GM19328 (cell line): ENCODE measurements at regions not wholly inside any gene's neighbourhood (a gene's known extent, or its start where the extent isn't known, plus 50 kb on each side); places are given as distances from the start of the nearest gene placed in this dataset.

Source experiments
- ATAC-seq: cut with Tn5 transposase; IDR thresholded peaks from one replicate; pipeline ENCODE4 v1.9.1; 2021; ENCODE audit warnings: mild to moderate bottlenecking, moderate library complexity; ENCODE audit not compliant: unreplicated experiment

- no peak for ATAC-seq
Measured at GRCh38 chr10:21269289-21269688, 256.2 kb downstream of the SKIDA1 start.

- no peak for ATAC-seq
Measured at GRCh38 chr10:21265622-21266021, 259.9 kb downstream of the SKIDA1 start.

GRCh38 chr10:21264271-21264670 is 261.2 kb downstream of the SKIDA1 start:
- ATAC-seq: no peak

GRCh38 chr10:21263839-21264238 is 261.6 kb downstream of the SKIDA1 start:
- no peak for ATAC-seq

DNA sequence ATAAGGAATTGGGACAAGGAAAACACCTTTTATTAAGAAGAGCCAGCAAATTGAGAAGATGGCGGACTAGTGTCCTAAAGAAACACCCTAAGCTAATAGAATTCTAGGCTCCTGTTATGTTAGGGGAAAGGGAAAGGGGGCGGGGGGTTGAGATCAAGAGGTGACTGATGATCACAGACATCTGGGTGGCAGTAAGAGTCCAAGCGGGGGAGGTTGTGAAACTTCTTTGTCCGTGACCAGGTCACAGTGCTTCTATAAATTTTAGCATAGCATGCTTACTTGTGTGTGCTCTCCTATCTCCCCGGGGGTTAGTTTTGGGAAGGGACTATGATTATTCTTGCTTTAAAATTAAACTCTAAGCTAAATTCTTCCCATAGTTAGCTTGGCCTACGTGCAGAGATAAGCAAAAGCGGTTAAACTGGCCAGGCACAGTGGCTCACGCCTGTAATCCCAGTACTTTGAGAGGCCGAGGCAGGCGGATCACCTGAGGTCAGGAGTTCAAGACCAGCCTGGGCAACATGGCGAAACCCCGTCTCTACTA is 262.1 kb downstream of the SKIDA1 start:
- ATAC-seq: no peak

DNA sequence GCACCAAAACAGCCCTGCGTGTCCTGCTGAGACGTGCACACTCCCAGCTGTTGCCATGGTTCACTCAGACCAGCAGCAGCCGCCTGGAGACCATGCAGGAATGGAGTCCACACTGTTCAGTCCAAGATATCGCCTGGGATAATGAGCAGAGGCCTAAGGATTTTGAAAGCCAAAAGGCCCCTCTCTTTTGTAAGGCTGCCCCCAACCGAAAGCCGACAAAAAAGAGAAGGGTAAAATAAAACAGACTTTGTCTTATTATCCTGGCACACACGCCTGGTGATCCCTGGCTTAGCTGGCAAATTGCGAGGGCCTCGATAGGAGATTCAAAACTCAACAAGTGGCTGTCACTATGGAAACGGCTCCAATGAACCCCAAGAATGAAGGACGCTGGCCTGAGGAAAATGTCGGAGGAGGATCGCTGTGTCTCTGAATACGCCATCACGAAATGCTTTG is 263.6 kb downstream of the SKIDA1 start:
- ATAC-seq: no peak

GRCh38 chr10:21260506-21261149 is 264.9 kb downstream of the SKIDA1 start:
- no peak for ATAC-seq

- ATAC-seq: no peak
Measured at GRCh38 chr10:21260066-21260465, 265.4 kb downstream of the SKIDA1 start.

DNA sequence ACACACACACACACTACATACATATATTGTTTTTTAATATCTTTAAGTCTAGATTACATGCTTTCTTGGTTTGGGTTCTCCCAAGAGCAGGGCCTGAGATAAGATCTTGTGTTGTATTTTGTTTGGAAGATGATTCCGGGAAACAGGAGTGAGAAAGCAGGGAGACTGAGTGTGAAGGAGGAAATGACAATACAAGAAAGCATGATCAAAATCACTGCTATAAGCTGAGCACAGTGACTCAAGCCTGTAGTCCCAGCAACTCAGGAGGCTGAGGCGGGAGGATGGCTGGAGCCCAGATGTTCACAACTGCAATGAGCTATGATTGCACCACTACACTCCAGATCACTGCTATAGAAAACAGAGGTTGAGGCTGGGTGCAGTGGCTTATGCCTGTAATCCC is 267.6 kb downstream of the SKIDA1 start:
- ATAC-seq: no peak

DNA sequence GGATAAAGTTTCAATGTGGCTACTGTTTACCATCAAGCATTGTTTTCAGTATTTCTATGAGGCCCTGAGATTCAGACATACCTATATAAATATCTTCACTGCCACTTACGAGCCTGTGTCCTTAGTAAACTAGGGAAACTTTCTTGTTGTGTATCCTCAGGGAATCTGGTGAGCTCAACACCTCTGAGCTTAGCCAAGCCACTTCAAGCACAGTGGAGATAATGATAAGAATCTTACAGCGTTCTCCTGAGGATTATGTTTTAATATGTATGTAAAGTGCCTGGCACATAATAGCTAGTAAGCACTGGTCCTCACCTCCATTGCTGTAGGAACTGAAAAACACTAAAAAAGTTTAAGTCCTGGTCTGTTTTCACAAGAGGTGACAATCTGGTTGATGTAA is 268.3 kb downstream of the SKIDA1 start:
- no peak for ATAC-seq

DNA sequence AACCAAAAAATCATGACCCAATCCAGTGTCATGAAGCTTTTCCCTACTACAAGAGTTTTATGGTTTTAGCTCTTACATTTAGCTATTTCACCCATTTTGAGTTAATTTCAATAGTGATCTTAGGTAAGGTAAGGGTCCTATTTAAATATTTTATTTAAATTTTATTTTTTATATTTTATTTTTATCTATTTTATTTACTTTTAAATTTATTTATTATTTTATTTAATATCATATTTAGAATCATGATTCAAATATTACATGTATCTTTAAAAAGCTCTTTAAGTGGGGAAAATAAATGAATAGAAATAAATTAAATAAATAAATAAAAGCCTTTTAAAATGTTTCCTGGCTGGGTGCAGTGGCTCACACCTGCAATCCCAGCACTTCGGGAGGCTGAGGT is 276.0 kb downstream of the SKIDA1 start:
- ATAC-seq: no peak

DNA sequence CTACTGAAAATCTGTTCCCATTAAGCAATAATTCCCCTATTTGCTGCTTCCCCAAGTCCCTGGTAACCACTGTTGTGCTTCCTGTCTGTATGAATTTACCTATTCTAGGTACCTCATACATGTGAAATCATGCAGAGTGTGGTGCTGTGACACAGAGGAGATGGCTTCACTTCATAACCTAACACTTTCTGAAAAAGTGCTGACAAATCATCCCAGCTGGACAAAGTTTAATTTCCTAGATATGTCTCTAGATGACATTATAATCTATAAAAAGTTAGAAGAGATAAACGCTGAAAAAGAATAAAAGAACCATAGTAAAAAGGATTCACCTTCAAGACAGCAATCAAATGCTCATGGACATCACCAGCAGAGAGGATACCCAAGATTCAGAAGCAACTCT is 277.9 kb downstream of the SKIDA1 start:
- no peak for ATAC-seq

DNA sequence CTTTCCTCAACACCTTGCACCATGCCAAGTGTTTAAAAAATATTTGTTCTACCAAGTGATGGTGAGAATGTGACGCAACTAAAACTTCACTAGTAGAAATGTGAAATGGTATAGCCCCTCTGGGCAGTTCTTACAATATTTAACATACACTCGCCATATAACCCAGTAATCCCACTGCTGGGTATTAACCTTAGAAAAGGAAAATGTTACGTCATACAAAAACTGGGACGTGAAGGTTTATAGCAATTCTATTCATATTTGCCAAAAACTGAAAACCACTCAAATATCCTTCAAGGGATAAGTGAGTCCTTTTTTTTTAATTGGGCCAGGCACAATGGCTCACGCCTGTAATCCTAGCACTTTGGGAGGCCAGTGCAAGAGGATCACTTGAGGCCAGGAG is 279.3 kb downstream of the SKIDA1 start:
- ATAC-seq: no peak

DNA sequence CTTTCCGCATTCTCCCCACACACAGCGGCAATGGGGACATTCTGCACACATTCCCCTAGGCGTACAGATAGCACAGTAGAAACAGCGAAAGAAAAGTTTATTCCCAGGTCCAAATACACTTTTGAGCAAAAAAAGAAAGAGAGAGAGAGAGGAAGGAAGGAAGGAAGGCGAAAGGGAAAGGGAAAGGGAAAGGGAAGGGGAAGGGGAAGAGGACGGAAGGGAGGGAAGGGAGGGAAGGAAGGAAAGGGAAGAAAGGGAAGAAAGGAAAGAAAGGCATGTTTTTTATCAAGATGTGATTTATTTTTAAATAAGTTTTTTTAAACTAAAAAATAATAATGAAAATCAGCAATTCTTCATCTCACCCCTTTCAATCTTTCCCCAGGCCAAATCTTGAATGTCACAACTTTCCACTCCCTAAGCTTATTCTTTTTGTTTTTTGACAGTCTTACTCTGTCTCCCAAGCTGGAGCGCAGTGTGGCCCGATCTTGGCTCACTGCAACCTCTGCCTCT is 281.7 kb downstream of the SKIDA1 start:
- ATAC-seq: no peak

DNA sequence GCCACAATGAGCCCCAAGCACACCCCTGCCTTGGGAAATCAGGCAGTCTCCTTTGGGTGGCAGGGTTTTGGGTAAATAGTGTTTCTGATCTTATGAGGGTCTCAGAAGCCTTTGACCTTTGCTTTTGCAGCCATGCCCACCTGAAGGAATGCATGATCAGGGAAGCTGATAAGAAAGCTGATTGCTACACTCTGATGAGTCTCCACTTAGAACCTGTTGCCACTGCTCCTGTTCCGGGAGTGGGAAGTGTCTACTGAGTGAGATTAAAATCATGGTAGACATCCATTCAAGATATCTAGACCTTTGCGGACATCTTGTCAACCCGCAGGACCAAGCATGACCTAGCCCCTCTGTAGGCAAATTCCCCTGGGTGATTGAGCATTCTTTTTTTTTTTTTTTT is 282.6 kb downstream of the SKIDA1 start:
- no peak for ATAC-seq

GRCh38 chr10:21238717-21239116 is 286.8 kb downstream of the SKIDA1 start:
- no peak for ATAC-seq

DNA sequence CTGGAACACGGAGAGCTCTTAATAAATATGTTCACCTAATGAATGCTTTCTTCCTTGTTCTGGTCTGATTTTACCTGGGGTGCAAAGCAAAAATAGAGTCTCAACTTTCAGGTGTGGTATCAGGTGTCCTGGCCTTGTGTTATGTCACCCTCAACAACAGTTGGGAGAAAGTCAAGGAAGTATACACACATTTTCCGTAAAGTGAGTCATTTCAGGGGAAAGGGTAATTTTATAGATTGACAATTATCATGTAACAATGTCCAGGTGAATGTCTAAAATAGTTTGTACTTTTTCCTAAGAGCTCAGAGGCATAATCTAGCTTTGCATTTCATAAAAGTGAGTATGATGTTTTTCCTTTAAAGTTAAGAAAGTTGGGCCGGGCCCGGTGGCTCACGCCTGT is 287.4 kb downstream of the SKIDA1 start:
- no peak for ATAC-seq

- no peak for ATAC-seq
Measured at GRCh38 chr10:21234761-21235160, 290.7 kb downstream of the SKIDA1 start.

DNA sequence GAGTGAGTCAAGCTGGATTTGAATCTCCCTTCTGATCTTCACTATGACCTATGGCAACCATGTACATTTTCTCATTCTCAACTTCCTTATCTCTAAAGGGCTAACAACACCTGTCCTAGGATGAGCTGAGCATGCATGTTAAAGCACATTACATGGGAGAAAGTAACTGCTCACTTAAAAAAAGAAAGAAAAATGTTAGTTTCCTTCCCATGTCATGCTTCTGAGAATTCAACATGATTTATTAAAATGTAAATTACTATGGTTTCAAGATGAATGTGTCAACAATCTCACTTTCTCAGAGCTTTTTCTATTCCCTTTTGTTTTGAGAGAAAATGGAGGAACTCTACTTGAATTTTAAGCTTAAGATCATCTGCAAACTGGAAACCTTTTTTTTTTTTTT is 295.3 kb downstream of the SKIDA1 start:
- ATAC-seq: no peak

GRCh38 chr10:21217748-21218367 is 307.6 kb downstream of the SKIDA1 start:
- ATAC-seq: no peak

GRCh38 chr10:21217107-21217506 is 308.4 kb downstream of the SKIDA1 start:
- ATAC-seq: no peak

DNA sequence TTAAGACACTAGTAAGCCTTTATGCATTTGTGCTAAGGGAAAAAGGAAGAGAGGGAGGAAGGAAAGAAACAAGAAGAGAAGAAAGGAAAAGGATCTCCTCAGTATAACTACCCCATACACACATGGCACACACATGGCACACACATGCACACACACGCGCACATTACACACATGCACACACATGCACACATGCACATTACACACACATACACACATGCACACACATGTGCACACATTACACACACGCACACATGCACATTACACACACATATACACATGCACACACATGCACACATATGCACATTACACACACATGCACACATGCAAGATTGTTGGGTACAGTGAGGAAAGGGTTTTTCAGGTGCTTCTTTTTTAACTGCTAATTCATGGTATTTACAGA is 311.2 kb downstream of the SKIDA1 start:
- ATAC-seq: no peak
